Peyer's patch (tissue), 4 donors: ENCODE measurements at regions not wholly inside any gene's neighbourhood (a gene's known extent, or its start where the extent isn't known, plus 50 kb on each side); places are given as distances from the start of the nearest gene placed in this dataset.

Source experiments
- DNase-seq, 3 donors: peaks; one replicate each; pipeline ENCODE4 v3.0.0-alpha.2; 2017 to 2019
- H3K27ac ChIP-seq, 4 donors: fragments of 200-600 bp; sonication (generic); one replicate each; pipeline ENCODE4 v1.5.1; 2016 to 2019
- H3K27me3 ChIP-seq, 2 donors: fragments of 200-600 bp; sonication (generic); one replicate each; pipeline ENCODE4 v1.5.1; 2019
- H3K36me3 ChIP-seq, 3 donors: fragments of 200-600 bp; sonication (generic); one replicate each; pipeline ENCODE4 v1.5.1; 2016 to 2019
- H3K4me1 ChIP-seq, 4 donors: fragments of 200-600 bp; sonication (generic); one replicate each; pipeline ENCODE4 v1.5.1; 2016 to 2019
- H3K4me3 ChIP-seq, 4 donors: fragments of 200-600 bp; sonication (generic); 1 replicate in 3 of 4; 2 replicates in 1 of 4; pipeline ENCODE4 v1.5.1; 2016 to 2019; ENCODE audit warnings: mild to moderate bottlenecking in 1 of 4
- H3K9me3 ChIP-seq, 4 donors: fragments of 200-600 bp; sonication (generic); one replicate each; pipeline ENCODE4 v1.5.1; 2016 to 2019; ENCODE audit warnings: mild to moderate bottlenecking in 1 of 4
- CTCF ChIP-seq, 6 experiments: fragments of 450-650 bp in 4 of 6; fragments of 200-600 bp in 2 of 6; sonication (generic) in 1 of 6; IDR thresholded peaks; one replicate each; pipeline ENCODE4 v1.5.1; 2017 to 2019; ENCODE audit warnings: antibody characterized with exemption in 6 of 6, mild to moderate bottlenecking in 3 of 6, moderate library complexity in 1 of 6
- POLR2A ChIP-seq, 2 donors: fragments of 450-650 bp; IDR thresholded peaks; one replicate each; pipeline ENCODE4 v1.5.1; 2017; ENCODE audit warnings: antibody characterized with exemption in 2 of 2, mild to moderate bottlenecking in 2 of 2, moderate library complexity in 2 of 2

GRCh38 chr15:69801144-69801543 is 296.6 kb downstream of the TLE3 start:
- H3K4me1 ChIP-seq: no peaks in the 10 kb centered on the region
- no peak overlapping the region for H3K27ac ChIP-seq
- no peaks in the 10 kb centered on the region for H3K36me3 ChIP-seq
- TF ChIP-seq CTCF (IDR thresholded peaks at IDR 0.05) (no peak), POLR2A (IDR thresholded peaks at IDR 0.05) (no peak)
- H3K9me3 ChIP-seq: no peaks in the 10 kb centered on the region
- no peaks in the 10 kb centered on the region for H3K27me3 ChIP-seq
- no peak overlapping the region for H3K4me3 ChIP-seq
- peak in 1 of 3 donors; percentile 34 for DNase-seq

GRCh38 chr15:69802432-69802831 is 295.3 kb downstream of the TLE3 start:
- Histone ChIP-seq H3K9me3 (no peaks in the 10 kb centered on the region), H3K36me3 (no peaks in the 10 kb centered on the region), H3K27ac (no peak overlapping the region), H3K27me3 (no peaks in the 10 kb centered on the region), H3K4me1 (no peaks in the 10 kb centered on the region), H3K4me3 (no peak overlapping the region)
- no peak for DNase-seq
- TF ChIP-seq POLR2A (IDR thresholded peaks at IDR 0.05): no peak

- no peak for TF ChIP-seq CTCF (IDR thresholded peaks at IDR 0.05)
- no peak for TF ChIP-seq POLR2A (IDR thresholded peaks at IDR 0.05)
- Histone ChIP-seq H3K4me3 (no peak overlapping the region), H3K27ac (no peak overlapping the region), H3K27me3 (no peaks in the 10 kb centered on the region), H3K36me3 (no peaks in the 10 kb centered on the region), H3K4me1 (no peaks in the 10 kb centered on the region), H3K9me3 (no peaks in the 10 kb centered on the region)
- no peak for DNase-seq
Observed at GRCh38 chr15:69804786-69805185, 292.9 kb downstream of the TLE3 start.

DNA sequence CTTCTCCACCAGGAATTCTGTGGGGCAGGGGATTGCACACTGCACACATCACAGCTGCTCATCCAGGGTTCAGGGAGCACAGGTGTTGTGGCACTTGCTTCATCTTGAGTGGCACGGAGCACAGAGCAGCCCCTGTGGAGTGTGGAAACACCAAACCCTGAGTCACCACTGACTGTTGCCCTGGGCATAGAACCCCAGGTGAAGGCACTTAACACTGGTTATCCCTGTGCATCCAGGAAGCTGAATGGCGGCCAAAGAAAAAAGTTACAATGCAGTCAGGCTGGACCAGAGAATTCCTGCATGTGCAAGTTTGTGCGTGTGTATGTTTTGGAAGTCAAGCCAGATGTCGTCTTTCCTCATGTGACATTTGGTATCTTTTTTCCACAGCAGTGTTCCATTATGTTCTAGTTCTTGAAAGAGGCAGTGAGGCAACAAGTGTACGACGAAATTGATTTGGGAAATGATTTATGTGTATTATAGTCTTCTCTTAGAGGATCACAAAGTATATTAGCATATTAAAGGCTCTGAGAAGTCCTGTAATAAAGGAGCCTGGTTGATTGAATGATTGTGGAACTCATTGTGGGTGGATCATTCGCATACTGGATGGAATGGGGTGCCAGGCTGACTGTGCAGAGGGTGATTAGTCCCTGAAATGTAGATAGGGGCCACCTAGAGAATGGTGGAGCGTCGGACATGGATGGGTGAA is 292.3 kb downstream of the TLE3 start:
- H3K36me3 ChIP-seq: no peaks in the 10 kb centered on the region
- H3K27me3 ChIP-seq: no peaks in the 10 kb centered on the region
- no peaks in the 10 kb centered on the region for H3K4me1 ChIP-seq
- H3K9me3 ChIP-seq: no peaks in the 10 kb centered on the region
- no peak for TF ChIP-seq POLR2A (IDR thresholded peaks at IDR 0.05)
- TF ChIP-seq CTCF (IDR thresholded peaks at IDR 0.05): no peak
- no peak overlapping the region for H3K27ac ChIP-seq
- no peak overlapping the region for H3K4me3 ChIP-seq
- DNase-seq: no peak

DNA sequence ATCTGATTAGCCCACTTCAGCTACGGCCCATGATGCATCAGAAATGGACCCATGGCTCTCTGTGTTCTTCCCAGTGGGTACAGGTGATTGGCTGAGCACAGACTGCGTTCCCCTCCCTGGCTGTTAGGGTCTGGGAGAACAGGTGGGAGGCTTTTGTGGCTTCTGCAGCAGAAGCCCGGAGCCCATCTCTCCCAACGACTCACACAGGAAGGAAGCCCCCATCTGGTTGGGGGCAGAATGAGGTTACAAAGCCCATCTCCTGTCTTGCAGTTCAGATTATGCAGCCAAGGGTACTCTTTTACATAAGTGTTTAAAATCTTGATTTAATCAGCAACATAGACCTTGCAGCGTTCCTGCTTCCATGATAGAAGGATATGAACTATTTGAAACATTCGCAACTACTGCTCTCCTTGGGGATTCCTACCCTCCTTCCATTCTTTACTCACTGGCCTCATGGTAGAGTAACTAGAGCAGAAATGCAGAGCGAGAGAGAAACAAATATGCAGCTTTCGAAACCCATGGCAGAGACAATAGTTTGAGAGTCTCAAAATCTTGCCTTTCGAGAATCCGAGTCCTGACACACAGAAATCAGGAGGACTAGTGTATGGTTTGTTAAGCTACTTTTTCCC is 291.3 kb downstream of the TLE3 start:
- H3K4me3 ChIP-seq: no peak overlapping the region
- H3K9me3 ChIP-seq: no peaks in the 10 kb centered on the region
- no peak for TF ChIP-seq POLR2A (IDR thresholded peaks at IDR 0.05)
- TF ChIP-seq CTCF (IDR thresholded peaks at IDR 0.05): no peak
- DNase-seq: no peak
- no peaks in the 10 kb centered on the region for H3K36me3 ChIP-seq
- H3K27ac ChIP-seq: no peak overlapping the region
- H3K27me3 ChIP-seq: no peaks in the 10 kb centered on the region
- no peaks in the 10 kb centered on the region for H3K4me1 ChIP-seq

- H3K36me3 ChIP-seq: no peaks in the 10 kb centered on the region
- no peak overlapping the region for H3K4me3 ChIP-seq
- TF ChIP-seq CTCF (IDR thresholded peaks at IDR 0.05) (no peak), POLR2A (IDR thresholded peaks at IDR 0.05) (no peak)
- no peaks in the 10 kb centered on the region for H3K9me3 ChIP-seq
- DNase-seq: no peak
- H3K4me1 ChIP-seq: no peaks in the 10 kb centered on the region
- H3K27me3 ChIP-seq: no peaks in the 10 kb centered on the region
- no peak overlapping the region for H3K27ac ChIP-seq
Observed at GRCh38 chr15:69807721-69808120, 290.0 kb downstream of the TLE3 start.
